CD4-positive, alpha-beta T cell treated with Interleukin-6 at 100 ng/mL for 8 hours (primary cell): ENCODE measurements at regions not wholly inside any gene's neighbourhood (a gene's known extent, or its start where the extent isn't known, plus 50 kb on each side); places are given as distances from the start of the nearest gene placed in this dataset.

Experiments
- DNase-seq: peaks from one replicate; pipeline ENCODE4 v3.0.0-alpha.2; 2020; ENCODE audit warnings: mixed read lengths, low spot score

- no peak for DNase-seq
Measured at GRCh38 chr19:27652796-27653195, 1560.2 kb downstream of the UQCRFS1 start.

- no peak for DNase-seq
Measured at GRCh38 chr19:27652281-27652680, 1560.7 kb downstream of the UQCRFS1 start.

- no peak for DNase-seq
Measured at GRCh38 chr19:27647423-27647822, 1565.5 kb downstream of the UQCRFS1 start.

GRCh38 chr19:27635401-27635800 lies 1577.5 kb downstream of the UQCRFS1 start:
- DNase-seq, result no peak

GRCh38 chr19:27618006-27618405 lies 1594.9 kb downstream of the UQCRFS1 start:
- DNase-seq, result no peak

GRCh38 chr19:27580906-27581305 lies 1632.0 kb downstream of the UQCRFS1 start:
- no peak for DNase-seq
